CD4-positive, alpha-beta T cell treated with Interleukin-10 for 1 hour (primary cell): ENCODE measurements at regions not wholly inside any gene's neighbourhood (a gene's known extent, or its start where the extent isn't known, plus 50 kb on each side); places are given as distances from the start of the nearest gene placed in this dataset.

Source experiments
- DNase-seq: peaks from one replicate; pipeline ENCODE4 v3.0.0-alpha.2; 2020

DNA sequence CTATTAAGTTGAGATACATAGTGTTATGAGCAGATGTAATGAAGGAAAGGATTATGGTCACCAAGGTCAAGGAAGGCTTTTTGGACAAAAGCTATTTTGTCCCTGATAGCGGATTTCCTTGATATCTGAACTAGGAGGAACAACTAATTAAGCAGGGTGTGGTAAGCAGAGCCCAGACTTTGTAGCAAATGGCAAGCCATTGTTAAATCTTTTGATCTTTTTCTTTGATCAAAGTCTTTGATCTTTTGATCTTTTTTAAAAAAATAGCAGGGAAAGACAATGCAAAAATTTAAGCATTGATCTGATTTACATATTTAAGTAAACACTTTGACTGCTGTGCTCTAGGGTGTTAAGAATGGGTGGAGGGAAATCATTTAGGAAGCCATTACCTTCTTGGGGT lies 1242.0 kb downstream of the MAT2B start:
- no peak for DNase-seq

DNA sequence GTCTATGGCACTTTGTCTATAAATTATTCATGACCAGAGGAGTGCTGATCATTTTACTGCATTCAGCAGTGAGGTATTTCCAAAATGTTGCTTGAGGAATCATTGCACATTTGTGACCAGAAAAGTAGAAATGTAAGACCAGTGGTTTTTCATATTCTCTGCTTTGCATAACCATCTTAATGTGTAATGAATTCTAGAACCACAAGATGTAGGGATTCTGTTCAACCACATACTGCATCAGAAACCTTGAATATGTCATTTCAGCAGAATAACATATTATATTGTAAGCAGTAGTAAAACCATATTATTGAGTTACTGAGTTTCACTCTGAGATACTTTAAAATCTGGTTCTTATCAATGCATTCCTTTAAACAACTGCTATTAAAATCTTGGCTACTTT lies 1243.4 kb downstream of the MAT2B start:
- no peak for DNase-seq

DNA sequence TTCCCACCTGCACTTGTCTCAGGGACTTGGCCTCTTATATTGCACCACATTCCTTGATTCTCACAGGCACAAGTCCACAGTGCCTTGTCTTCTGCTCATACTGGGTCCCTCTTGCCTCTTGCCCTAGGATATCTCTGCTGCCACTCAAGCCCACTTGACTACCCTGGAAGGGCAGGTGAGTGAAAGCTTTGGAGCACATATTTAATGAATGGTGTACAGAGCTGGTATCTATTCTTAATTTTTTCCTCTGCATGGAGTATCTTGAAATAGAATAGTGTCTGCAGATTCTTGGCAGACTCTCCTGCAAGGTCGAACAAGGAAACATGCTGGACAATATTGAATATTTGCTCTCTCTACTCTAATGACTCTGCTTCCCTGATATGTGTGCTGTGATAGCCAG lies 1248.0 kb downstream of the MAT2B start:
- DNase-seq, result no peak

GRCh38 chr5:164763206-164763605 lies 1257.8 kb downstream of the MAT2B start:
- DNase-seq, result no peak

DNA sequence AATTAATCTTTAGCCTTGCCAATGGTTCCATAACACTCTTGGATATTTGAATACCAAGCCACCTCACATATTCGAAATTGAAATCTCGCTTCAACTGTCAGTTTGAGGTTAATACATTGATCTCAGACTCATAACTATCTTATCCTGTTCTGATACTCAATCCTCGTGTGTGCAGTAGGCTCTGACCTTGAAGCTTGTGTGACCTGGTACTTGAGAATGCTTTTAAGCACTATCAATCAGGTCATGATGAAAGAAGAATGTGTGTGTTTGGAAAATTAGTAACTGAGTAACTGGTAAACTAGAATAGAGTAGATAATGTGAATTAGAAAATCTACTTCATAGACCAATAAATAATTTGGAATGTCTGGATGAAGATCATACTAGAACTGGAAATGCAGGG lies 1266.7 kb downstream of the MAT2B start:
- DNase-seq, result no peak

GRCh38 chr5:164784230-164784629 lies 1278.8 kb downstream of the MAT2B start:
- DNase-seq, result no peak

DNA sequence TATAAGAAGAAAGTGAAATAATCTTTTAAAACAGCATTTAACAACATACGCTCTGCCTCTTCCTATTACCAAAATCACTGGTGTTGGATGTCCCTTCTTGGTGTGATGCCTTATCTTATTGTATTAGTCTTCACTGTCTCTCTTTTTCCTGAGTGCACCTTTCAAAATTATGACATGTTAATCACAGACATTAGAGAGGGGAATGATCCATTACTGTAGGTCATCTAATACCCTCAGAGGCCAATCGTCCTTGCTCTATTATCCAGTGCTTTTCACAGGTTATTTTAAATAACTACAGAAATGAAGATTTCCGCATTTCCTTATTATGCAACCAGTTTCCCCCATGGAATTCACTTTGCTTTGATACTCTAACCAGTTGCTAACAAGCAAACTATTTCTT lies 1292.7 kb downstream of the MAT2B start:
- DNase-seq, result no peak

- no peak for DNase-seq
Measured at GRCh38 chr5:164799391-164799790, 1294.0 kb downstream of the MAT2B start.

GRCh38 chr5:164801910-164802309 lies 1296.5 kb downstream of the MAT2B start:
- DNase-seq, result no peak

DNA sequence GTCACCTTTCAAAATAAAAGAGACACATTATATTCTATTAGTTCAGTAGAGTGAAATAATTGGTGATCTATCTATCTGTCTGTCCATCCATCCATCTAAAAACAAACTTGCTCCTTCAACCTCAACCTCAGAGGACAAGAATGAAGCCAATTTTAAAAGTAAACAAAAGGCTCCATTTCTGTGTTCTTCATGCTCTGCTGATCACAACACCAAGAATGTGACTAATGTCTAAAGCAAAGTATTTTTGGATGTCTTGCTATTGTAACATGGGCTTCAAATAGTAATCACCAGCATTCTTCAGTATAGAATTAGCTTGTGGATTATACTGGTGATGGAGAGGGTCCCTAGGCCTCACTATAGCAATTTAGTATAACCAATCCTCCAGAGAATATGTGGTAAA lies 1304.4 kb downstream of the MAT2B start:
- DNase-seq, result no peak

DNA sequence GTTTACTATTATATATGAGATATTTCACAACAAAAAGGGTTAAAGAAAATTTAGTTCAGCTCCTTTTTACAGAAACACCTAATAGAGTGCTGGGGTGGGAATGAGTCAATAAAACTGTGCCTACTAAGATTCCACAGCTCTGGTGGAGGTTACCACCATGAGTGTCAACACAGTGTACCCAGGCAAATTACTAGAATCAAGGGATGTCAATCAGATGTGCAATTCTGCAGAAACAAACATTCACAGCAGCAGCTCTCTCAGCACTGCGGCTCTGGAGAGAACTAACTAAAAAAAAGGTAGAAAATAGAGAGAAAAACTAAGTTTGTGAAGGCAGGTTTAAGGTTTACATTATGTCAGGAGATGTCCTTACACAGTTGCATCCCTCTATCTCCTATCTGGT lies 1313.0 kb downstream of the MAT2B start:
- DNase-seq, result no peak

DNA sequence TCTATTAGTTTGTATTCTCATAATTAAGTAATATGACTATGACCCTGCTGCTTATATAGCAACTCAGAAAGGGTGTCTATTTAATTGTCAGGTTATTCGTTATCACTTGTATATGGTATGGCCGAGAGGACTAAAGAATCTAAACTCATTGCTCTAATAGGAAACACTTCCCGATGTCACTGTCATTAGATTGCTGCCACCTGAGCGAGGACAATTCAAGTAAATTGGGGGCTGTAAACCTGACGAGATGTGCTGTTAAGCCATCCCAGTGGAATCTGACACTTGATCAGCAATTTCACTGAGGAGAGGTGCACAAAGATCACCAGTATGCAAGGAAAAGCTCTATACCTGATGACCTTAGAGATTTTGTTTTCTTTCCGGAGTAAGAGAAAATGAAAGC lies 1319.3 kb downstream of the MAT2B start:
- no peak for DNase-seq

- no peak for DNase-seq
Measured at GRCh38 chr5:164832516-164832915, 1327.1 kb downstream of the MAT2B start.

DNA sequence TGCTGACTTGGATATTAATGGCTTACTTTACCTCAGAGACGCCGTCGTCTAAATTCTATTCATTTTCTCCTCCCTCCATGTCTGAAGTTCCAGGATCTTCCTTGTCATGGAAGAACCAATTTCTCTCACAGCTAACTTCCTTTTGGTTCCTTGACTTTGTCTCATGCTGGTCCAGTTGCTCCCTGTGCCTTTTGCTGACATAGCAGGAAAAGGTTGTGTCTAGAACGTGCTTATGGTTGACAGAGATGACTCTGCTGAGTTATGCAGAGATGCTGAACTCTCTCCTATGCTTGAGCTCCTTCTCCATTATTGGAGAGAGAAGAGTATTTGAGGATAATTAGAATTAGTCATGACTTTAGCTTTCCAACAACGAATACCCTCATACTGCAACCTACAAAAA lies 1338.9 kb downstream of the MAT2B start:
- DNase-seq, result no peak

DNA sequence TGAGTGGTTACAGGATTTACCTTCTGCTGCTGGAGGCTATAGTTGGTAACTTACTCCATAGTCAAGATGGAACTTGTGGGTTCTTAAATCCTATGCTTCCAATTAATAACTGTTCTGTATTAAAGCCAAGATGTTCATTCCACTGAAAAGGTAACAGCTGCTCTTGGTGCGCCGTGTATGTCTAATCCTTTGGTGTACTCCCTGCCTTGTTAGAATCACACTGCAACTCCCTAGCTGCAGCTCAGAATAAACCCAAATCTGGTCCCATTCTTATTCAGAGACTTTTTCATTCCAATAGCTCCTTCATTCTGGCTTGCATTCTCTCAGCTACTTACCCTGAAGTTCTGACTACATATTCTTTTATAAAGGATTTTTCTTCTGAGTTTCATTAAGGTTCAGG lies 1355.5 kb downstream of the MAT2B start:
- no peak for DNase-seq

GRCh38 chr5:164861610-164862009 lies 1356.2 kb downstream of the MAT2B start:
- DNase-seq, result no peak

DNA sequence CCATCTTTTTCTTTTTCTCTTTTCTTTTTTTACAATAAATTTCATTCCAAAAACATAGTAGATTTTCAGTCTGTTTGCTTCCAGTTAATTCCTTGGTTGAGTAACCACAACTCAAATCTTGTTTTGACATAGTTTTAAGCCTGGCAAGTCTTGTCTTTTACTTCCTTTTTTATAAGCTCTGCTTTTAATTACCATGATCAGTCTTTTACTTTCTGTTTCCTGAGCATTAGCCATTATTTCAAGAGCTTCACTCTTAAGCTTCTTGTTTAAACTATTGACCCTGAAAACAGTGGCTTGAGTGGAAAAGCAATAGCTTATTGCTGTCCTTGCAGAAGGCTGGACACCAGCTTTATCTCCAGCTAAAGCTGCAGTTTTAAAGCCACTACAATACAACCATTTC lies 1363.3 kb downstream of the MAT2B start:
- no peak for DNase-seq

DNA sequence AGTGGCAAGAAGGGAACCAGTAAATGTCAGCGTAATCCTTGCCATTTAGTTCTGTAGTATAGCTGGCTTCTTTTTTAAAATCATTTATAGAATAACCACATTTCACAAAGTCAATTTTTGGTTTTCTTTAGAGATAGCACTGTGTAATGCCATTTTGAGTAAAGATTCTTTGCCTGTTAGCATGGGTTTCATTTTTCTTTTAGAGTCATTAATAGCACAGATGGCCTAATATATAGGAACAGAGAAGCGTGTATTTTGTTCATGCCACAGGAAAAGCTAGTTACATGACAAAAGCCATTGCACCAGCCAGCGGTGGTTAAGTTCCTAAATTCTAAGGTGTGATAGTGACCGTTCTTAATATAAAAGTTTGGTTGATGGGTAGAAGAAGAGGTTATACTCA lies 1363.9 kb downstream of the MAT2B start:
- DNase-seq, result no peak

DNA sequence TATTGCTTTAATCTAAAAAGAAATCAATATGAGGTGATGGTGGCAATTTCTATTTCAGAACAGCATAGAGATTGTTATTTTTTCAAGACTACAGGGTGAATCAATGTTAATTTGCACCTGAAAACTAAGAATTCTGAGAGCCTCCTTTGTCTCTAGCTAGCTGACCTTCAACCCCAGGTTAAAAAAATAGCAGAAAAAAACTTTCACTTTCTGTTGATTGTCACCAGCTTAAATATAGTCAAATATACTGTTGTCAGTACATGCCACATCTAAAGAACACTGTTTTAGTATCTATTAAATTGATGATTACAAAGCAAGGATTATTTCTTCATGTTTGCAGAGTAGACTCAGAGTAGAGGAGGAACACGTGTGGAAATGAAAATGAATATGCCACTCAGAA lies 1371.4 kb downstream of the MAT2B start:
- DNase-seq, result no peak

DNA sequence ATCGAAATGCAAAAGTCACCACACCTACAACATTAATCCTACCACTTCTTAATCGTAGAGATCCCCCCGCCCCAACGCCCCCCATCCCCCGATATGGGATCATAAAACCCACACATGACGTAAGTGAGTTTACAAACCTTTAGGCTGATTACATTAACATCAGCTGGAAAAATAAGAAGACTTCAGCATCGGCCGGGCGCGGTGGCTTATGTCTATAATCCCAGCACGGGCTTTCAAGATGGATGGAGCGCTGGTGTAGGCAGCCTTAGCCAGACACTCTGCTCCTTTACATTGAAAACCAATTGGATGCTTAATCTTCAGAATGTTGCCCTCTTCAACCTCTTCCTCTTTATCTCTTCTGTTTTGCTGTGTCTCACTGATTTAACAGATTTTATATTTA lies 1376.0 kb downstream of the MAT2B start:
- no peak for DNase-seq

DNA sequence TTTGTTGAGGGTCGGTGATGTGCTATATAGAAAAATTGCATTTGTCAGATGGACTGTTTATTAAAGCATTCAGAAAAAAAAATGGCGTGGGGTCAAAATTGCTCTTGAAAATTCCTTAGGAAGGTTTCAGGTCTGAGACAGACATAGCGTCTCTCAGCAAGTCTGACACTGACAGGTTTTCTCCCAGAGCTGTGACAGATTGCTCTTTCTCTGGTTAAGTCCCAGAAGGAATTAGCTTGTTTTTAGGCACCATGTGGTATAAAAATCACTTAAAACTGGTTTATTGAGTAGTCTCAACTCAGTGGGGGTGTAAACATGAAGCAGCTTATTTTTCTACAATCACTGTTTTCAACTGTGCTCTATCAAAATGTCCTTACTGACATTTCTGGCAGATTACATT lies 1379.8 kb downstream of the MAT2B start:
- no peak for DNase-seq

DNA sequence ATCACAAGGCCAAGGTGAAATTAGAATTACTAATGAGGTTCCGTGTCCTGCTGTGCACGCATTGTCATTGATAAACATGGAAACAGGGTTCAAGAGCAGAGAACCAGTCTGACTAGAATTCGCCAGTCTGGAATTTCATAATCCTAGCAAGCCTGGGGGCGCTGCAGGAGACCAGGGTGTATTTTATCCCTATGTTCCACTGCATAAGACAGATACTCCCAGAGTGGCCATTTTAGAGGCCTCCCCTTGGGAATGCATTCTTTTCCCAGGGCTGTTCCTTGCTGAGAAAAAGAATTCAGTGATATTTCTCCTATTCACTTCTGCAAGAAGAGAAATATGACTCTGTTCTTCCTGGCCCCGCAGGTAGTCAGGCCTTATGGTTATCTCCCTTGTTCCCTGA lies 1387.7 kb downstream of the MAT2B start:
- no peak for DNase-seq

DNA sequence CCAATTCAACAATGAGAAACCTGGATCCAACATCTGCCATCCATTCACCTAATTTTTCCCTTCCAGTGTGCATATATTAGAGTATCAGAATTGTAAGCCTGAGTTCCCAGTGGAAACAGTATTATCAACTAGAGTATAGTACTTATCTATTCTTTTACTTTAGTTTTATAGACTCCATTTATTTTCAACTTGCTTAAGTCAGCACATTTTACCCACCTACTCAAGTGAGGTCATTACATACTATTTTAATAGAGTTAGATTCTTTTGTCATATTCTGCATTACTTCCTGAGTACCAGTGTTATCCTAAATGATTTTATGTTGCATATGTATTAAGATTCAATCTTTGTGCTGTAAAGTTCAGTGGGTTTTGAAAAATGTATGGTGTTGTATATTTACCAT lies 1393.3 kb downstream of the MAT2B start:
- no peak for DNase-seq

- DNase-seq, result no peak
Measured at GRCh38 chr5:164909673-164910072, 1404.3 kb downstream of the MAT2B start.

GRCh38 chr5:164921722-164922121 lies 1416.3 kb downstream of the MAT2B start:
- no peak for DNase-seq

- no peak for DNase-seq
Measured at GRCh38 chr5:164934039-164934438, 1428.6 kb downstream of the MAT2B start.
